Superior temporal gyrus (tissue), 1 donor: ENCODE measurements at regions not wholly inside any gene's neighbourhood (a gene's known extent, or its start where the extent isn't known, plus 50 kb on each side); places are given as distances from the start of the nearest gene placed in this dataset.
"Not testable (repeated sequence)": the region's sequence is repeated elsewhere in the genome, so short reads cannot be mapped to it uniquely, and the experiment has no call there.

ENCODE experiments used
- DNase-seq: peaks from one replicate; pipeline ENCODE4 v3.0.0-alpha.2; 2016; ENCODE audit errors: extremely low spot score

GRCh38 chr5:167261309-167262100, 1029.9 kb upstream of the WWC1 start:
- no peak for DNase-seq

DNA sequence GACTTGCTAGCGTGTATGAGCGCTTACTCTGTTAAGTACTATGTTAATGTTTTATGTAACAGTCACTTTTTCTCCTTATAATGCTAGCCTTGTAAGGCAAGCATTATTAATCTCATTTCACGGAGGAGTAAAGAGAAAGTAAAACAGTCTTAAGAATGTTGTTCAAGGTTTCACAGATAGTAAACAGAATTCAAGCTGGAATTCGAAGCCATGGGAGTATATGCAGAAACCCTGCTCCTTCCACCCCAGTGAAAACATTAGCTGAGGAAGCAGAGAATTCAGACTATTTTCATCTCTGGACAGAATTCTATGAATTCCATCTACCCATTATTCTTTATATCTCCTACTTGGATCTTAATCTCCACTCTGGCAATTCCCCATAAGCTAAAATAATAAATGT, 1028.3 kb upstream of the WWC1 start:
- DNase-seq = no peak

- DNase-seq = no peak
Measured at GRCh38 chr5:167264348-167264747, 1027.1 kb upstream of the WWC1 start.

DNA sequence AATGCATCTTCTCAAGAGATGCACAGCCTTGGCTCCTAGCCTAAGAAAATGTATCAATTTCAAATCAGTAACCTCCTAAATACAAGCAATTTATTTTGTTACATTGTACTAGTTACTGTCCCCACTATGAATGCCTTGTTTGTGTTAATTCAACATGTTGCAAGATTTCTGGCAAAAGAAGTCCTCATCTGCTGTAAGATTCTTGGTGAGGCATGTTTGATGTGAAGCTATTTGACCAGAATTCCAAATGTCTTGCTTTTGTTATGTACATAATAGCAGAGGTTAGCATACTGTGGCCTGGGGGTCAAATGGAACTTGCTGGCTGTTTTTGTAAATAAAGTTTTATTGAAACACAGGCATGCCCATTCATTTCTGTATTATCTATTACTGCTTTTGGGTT, 1023.1 kb upstream of the WWC1 start:
- no peak for DNase-seq

DNA sequence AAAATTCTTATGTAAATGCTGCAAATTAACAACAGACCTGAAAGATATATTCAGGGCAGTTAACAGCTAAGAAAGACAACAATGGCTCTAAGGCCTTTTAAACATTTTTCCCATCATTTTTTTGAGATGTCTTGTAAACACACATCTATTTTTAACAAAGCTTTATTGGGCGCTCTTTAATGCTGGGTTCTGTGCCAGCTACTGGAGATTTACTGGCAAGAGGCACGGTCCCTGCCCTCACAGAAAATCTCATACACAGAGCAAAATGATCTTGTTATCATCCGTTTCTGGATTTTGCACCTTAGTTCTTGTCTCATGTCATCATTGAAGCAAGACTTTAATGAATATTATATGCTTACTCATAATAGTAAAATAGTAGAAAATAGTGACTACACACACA, 1022.3 kb upstream of the WWC1 start:
- no peak for DNase-seq

DNA sequence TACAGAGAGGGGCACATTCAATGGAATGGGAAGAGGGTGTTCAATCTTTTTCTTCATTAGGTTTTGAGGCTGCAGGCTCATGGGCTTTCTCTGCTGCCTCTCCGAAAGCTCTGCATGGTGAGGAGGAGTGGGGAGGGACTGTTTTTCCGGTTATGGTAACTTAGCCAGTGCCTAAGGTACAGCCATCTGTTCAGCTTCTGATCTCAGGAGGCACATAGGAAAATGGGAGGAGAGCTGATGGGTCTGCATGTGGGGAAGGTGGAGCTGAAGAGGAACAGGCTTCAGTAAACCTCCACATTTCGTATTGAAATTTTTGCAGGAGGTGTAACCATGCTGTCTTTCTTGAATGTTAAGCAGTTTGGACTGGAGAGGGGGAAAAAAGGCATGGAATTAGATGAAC, 1020.4 kb upstream of the WWC1 start:
- DNase-seq = no peak

- DNase-seq = no peak
Measured at GRCh38 chr5:167271511-167271910, 1019.9 kb upstream of the WWC1 start.

DNA sequence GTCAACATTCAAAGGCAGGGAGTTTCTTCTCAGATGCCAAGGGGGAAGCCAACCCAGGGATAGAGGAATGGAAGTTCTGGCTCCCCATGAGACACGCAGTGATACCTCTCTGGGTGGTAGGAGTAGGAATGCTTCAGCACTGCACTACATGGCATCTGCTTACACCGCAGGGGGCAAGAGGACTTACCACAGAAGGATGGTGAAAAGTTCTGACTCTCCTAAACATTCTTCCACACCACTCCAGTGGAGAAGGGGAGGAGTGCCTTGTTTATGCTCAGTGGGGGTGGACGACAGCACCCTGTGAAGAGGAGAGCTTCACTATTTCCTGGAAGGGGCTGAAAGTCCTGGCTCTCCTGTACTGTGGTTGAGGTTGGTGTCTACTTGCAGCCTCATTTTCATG, 1011.3 kb upstream of the WWC1 start:
- no peak for DNase-seq

DNA sequence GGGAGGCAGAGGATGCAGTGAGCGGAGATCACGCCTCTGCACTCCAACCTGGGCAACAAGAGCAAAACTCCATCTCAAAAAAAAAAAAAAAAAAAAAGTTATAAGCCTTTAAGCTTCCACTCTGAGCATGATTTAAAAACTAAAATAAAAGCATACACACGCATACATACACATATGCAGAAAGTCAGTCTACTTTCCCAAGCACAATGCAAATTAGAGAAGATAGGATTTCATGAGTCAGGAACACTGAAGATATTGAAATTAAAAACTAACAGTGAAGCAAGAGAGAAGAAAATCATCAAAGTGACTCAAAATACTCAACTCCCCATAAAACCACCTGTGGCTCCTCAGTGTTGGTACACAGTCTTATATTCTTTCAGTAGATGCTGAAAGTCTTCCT, 1009.5 kb upstream of the WWC1 start:
- DNase-seq = no peak

DNA sequence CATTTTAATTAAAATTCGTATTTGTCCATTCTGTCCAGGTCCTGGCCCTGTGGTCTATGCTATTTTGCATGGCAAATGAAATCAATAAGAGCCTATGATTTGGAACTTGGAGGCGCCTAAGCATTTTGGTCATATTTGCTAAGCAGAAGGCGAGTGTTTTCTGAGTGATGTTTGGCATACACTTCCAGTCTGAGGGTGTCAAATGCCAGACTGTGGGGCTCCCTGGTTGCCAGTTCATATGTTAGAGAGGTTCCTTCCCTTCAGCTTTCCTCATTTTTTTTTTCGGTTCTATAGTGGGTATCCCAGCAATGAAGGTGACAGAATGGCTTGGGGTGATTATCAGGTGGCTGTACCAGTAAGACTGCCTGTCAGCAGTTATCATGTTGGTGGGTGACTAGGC, 1007.8 kb upstream of the WWC1 start:
- no peak for DNase-seq

GRCh38 chr5:167284222-167284890, 1007.1 kb upstream of the WWC1 start:
- DNase-seq = no peak

DNA sequence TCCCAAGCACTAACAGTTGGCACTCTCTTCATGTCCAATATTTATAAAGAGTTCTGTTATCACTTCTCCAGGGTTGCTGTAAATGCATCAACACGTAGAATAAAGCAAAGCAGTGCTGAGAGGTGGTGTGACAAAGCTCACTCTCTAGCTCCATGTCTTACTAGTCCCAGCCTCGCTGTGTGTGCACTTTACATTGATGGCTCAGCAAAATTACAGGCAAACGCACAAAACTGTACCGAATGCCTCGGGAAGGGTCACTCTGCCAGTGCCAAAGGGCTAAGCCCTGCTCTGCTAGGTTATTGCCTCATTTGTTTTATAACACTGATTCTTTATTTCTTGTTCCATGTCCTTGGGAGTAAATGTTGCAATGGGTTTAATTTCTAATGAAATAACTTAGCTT, 1005.9 kb upstream of the WWC1 start:
- no peak for DNase-seq

DNA sequence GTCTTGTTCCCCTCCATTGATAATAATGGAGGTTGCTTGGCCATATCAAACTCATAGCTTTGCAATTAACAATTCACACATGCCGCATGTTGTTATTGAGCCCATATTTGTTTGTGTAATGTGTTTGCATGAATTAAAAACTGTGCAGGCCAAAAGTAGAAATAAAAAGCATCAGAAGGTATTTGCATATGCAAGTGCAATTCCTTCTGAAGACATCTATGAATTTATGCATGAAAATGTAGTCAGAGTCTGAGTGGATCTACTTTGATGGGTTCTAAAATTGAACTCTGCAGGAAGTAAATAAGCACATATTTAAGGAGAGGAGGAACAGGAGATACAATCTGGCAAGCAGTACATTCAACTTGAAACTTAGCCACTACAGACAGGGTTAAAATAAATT, 1004.6 kb upstream of the WWC1 start:
- DNase-seq = no peak

DNA sequence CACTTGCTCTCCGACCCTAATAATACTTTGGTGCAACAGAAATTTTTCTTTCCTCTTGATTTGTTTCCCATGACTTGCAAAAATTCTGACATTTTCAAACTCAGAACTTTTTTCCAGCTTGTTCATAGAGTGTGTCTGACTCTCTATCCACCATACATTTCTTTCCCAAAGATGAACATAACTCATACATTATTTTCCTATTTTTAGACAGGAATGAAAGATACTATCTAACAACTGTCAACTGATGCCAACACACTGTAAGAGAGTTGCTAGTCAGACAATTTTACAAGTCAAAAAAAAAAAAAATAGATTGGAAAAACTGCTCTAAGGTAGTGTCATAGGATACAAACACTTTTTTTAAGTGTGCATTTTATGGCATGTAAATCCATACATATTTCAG, 1001.0 kb upstream of the WWC1 start:
- DNase-seq = no peak

GRCh38 chr5:167294882-167295680, 996.4 kb upstream of the WWC1 start:
- no peak for DNase-seq

GRCh38 chr5:167295681-167296005, 995.8 kb upstream of the WWC1 start:
- DNase-seq = no peak

- DNase-seq = no peak
Measured at GRCh38 chr5:167296066-167296465, 995.4 kb upstream of the WWC1 start.

GRCh38 chr5:167296661-167297060, 994.8 kb upstream of the WWC1 start:
- DNase-seq = no peak

DNA sequence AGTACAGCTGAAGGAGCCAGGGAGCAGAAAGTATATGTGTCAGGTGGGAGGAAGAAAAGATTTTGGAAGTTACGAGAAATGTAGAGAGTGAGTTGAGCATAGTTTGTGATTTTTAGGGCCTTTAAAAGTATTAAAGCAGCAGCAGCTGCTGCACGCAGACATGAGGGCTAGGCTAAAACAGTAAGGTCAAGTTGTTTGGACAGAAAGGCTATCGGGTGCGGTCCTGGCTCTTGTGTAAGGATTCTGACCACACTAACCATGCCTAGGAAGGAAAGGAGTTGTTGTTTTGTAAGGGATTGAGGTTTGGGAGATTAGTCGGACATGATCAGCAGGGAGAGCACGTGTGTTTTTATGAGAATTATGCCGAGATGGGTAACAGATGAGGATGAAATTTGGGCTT, 991.6 kb upstream of the WWC1 start:
- not testable (repeated sequence) for DNase-seq

- no peak for DNase-seq
Measured at GRCh38 chr5:167303582-167303981, 987.9 kb upstream of the WWC1 start.

GRCh38 chr5:167304834-167305469, 986.5 kb upstream of the WWC1 start:
- DNase-seq = no peak

GRCh38 chr5:167305591-167306213, 985.7 kb upstream of the WWC1 start:
- DNase-seq = no peak
